ENCODE measurements at regions not wholly inside any gene's neighbourhood (a gene's known extent, or its start where the extent isn't known, plus 50 kb on each side); places are given as distances from the start of the nearest gene placed in this dataset.
"Not testable (repeated sequence)": the region's sequence is repeated elsewhere in the genome, so short reads cannot be mapped to it uniquely, and the experiment has no call there.

GRCh38 chr13:84588023-84588422 lies 705.7 kb upstream of the SLITRK1 start:
- H3K4me1 Mint-ChIP-seq = no peaks in the 10 kb centered on the region
- intact Hi-C loops (cut with micrococcal nuclease) = no loop called here
- no peak overlapping the region for H3K27ac ChIP-seq (ENCODE audit: low read length in 2 of 2)
- no peaks in the 10 kb centered on the region for H3K27me3 Mint-ChIP-seq
- ChIA-PET POLR2A (no interaction called here), CTCF (no interaction called here)
- ATAC-seq (ENCODE audit: low read depth) = no peak
- no peak for DNase-seq
- H3K4me1 ChIP-seq (ENCODE audit: control insufficient read depth in 2 of 2, insufficient read depth in 2 of 2, low read length in 2 of 2) = no peaks in the 10 kb centered on the region
- no peaks in the 10 kb centered on the region for H3K27me3 ChIP-seq (replicated peaks in 1 of 4; ENCODE audit: control extremely low read depth in 1 of 4, control insufficient read depth in 3 of 4, insufficient read depth in 4 of 4, low read length in 3 of 4)
- H3K4me2 ChIP-seq (replicated peaks; ENCODE audit: low read depth, low read length, poor library complexity, severe bottlenecking) = no peak overlapping the region
- H2AFZ ChIP-seq (ENCODE audit: insufficient read depth, low read depth, low read length, poor library complexity, severe bottlenecking) = no peak overlapping the region
- H3K4me3 Mint-ChIP-seq = no peak overlapping the region
- TF ChIP-seq CTCF (IDR thresholded peaks at IDR 0.05) = no peak
- TF ChIP-seq EZH2 (IDR thresholded peaks at IDR 0.05; ENCODE audit: borderline replicate concordance, insufficient read depth, low read depth, low read length, poor library complexity, severe bottlenecking) = no peak
- H4K20me1 ChIP-seq (ENCODE audit: control insufficient read depth, insufficient read depth, low read length, poor library complexity, severe bottlenecking) = no peaks in the 10 kb centered on the region
- H3K9ac ChIP-seq (ENCODE audit: low read length) = no peak overlapping the region
- no CpG with 5 or more reads among the region's 1 CpG for WGBS (ENCODE audit: insufficient coverage)
- no peak overlapping the region for H3K27ac Mint-ChIP-seq
- H3K9me3 ChIP-seq (ENCODE audit: control extremely low read depth in 1 of 3, control insufficient read depth in 2 of 3, insufficient read depth in 1 of 3, low read length in 2 of 3) = peaks cover 0 to 3% (median 0%) of the 10 kb centered on the region in 3 donors
- H3K4me3 ChIP-seq (ENCODE audit: control extremely low read depth in 1 of 5, extremely low read depth in 1 of 5, insufficient read depth in 1 of 5, low read depth in 2 of 5, low read length in 4 of 5) = no peak overlapping the region
- H3K79me2 ChIP-seq (ENCODE audit: control insufficient read depth, insufficient read depth, low read length) = no peaks in the 10 kb centered on the region
- no peaks in the 10 kb centered on the region for H3K36me3 ChIP-seq (replicated peaks in 1 of 2; ENCODE audit: control extremely low read depth in 1 of 2, control insufficient read depth in 1 of 2, extremely low read depth in 1 of 2, insufficient read depth in 2 of 2, low read length in 1 of 2)
- H3K9me3 Mint-ChIP-seq (ENCODE audit: insufficient read depth) = peaks cover 4% of the 10 kb centered on the region

- H3K4me2 ChIP-seq (replicated peaks; ENCODE audit: low read depth, low read length, poor library complexity, severe bottlenecking); H3K9ac ChIP-seq (ENCODE audit: low read length); ATAC-seq (ENCODE audit: low read depth); intact Hi-C loops (cut with micrococcal nuclease); H3K27me3 ChIP-seq (replicated peaks in 1 of 4; ENCODE audit: control extremely low read depth in 1 of 4, control insufficient read depth in 3 of 4, insufficient read depth in 4 of 4, low read length in 3 of 4); H3K9me3 ChIP-seq (ENCODE audit: control extremely low read depth in 1 of 3, control insufficient read depth in 2 of 3, insufficient read depth in 1 of 3, low read length in 2 of 3); H2AFZ ChIP-seq (ENCODE audit: insufficient read depth, low read depth, low read length, poor library complexity, severe bottlenecking); H3K4me1 ChIP-seq (ENCODE audit: control insufficient read depth in 2 of 2, insufficient read depth in 2 of 2, low read length in 2 of 2); DNase-seq; CTCF ChIA-PET; H3K27ac ChIP-seq (ENCODE audit: low read length in 2 of 2); H3K4me1 Mint-ChIP-seq; H4K20me1 ChIP-seq (ENCODE audit: control insufficient read depth, insufficient read depth, low read length, poor library complexity, severe bottlenecking); H3K4me3 Mint-ChIP-seq; H3K79me2 ChIP-seq (ENCODE audit: control insufficient read depth, insufficient read depth, low read length); H3K9me3 Mint-ChIP-seq (ENCODE audit: insufficient read depth); H3K27ac Mint-ChIP-seq; POLR2A ChIA-PET; H3K36me3 ChIP-seq (replicated peaks in 1 of 2; ENCODE audit: control extremely low read depth in 1 of 2, control insufficient read depth in 1 of 2, extremely low read depth in 1 of 2, insufficient read depth in 2 of 2, low read length in 1 of 2); H3K4me3 ChIP-seq (ENCODE audit: control extremely low read depth in 1 of 5, extremely low read depth in 1 of 5, insufficient read depth in 1 of 5, low read depth in 2 of 5, low read length in 4 of 5); H3K27me3 Mint-ChIP-seq: not testable (repeated sequence)
- 93% methylated on average over 12 of the region's 12 CpGs for WGBS (ENCODE audit: insufficient coverage)
Observed at GRCh38 chr13:84579901-84580300, 697.6 kb upstream of the SLITRK1 start.

Measured in B cell (primary cell).